GM18502 (cell line): ENCODE measurements at regions not wholly inside any gene's neighbourhood (a gene's known extent, or its start where the extent isn't known, plus 50 kb on each side); places are given as distances from the start of the nearest gene placed in this dataset.
A peak's percentile ranks its signal among the peaks of the same experiment; 100 is the strongest.

Experiments
- ATAC-seq: cut with Tn5 transposase; IDR thresholded peaks from one replicate; pipeline ENCODE4 v1.9.1; 2021; ENCODE audit warnings: mild to moderate bottlenecking; ENCODE audit not compliant: unreplicated experiment, poor library complexity

DNA sequence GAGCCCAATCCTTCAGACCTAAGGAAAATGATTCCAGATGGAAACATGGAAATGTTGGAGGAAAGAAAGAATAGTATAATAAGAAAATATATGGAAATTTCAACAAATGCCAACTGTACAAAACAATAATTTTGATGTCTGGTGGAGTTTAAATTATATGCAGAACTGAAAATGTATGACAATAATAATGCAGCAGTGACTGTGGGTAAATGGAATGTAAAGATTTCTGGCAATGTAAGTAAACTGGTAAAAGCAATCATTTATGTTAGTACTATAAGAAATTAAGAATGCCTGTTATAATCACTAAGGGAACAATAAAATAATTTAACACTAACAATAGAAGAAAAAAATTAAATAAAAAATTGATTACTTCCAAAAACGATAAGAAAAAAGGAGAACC is 89.0 kb downstream of the EDN1 start:
- no peak for ATAC-seq

GRCh38 chr6:12381587-12381986 is 91.4 kb downstream of the EDN1 start:
- ATAC-seq = no peak

DNA sequence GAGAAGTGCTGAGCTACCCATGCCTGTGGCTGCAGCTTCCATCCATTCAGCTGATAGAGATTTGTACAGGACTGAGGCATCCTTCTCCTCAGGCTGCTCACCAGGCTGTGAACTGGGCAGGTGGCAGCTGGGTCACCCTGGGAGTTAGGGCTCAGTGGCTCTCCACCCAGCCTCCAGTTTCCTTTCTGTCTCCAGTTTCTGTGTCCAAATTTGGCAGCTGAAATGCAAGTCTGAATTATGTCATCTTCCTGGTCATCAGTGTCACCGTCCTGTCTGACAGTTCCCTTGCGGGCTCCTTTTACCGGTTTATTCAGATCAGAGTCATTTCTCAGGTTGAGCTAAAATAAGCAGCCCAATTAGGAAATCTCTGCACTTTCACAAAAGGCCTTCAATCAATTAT is 93.3 kb downstream of the EDN1 start:
- ATAC-seq = peak; percentile 82

DNA sequence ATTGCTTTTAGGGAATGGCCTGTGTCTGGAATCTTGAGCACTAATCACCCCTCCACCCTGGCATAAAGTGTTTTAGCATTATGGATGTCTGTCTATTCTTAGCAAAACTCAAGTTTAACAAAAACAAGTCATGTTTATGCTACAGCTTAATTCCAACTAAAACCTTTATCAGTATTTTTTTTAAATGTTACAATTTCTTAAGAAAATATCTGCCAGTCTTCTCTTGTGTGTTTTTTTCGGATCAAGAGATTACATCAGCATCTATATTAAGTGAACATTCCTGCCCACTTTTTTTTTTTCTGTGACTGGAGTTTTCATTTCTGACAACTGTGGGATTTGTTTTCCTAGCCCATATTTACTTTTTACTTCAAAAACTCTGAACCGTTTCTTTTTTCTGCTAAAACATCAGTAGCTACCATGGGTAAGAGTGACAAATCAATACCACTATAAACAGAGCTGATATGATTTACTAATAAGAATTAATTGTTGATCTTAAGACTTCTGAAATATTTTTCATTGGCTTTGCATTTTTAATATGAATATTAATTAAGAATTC is 94.3 kb downstream of the EDN1 start:
- ATAC-seq = no peak

DNA sequence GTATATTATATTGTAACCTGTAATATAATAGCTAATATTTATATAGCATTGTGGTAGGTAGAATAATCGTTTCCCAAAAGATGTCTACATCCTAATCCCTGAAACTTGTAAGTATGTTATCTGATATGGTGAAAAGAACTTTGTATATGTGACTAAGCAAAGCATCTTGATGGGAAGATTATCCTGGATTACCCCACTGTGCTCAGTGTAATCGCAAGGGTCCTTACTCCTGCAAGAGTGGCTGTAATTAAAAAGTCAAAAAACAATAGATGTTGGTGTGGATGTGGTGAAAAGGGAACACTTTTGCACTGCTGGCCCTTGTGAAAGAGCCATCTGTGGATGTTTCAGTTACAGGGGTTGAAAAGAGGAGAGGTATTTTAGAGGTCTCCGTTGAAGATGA is 95.2 kb downstream of the EDN1 start:
- ATAC-seq = no peak

DNA sequence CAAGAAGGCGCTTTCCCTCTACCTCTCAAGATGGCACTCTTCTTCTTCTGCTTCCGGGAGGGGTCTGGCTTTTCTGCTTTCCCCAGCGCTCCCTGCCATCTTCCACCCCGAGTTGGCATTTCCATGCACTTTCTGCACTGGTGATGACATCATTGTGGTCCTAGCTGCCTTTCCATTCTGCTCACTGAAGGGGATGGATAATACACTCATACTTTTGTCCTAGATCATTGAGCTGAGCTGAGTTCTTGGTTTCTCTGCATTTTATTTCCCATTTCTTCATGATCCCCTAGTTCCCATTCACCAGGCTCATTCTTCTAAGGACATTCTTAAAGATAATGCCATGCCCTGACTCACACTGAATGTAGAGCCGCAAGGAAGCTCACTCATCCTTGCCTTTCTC is 96.7 kb downstream of the EDN1 start:
- ATAC-seq = no peak

DNA sequence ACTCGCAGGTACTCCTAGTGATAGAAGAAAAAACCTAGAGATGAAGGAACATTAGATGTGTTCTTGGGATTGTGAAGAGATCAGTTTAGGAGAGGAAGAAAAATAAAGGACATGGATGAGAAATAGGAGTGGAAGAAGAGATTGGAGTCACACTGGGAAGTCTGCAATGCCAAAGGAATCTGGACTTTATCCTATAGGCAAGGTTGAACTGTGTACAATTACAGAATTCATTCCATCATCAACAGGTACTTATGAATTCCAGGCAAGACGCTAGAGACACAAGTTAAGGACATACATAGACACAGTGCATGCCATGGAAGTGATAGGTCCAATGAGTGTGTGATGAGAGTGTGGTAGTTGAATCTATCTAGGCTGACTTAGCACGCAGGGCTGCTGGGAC is 101.3 kb downstream of the EDN1 start:
- ATAC-seq = no peak

- no peak for ATAC-seq
These were observed 102.3 kb downstream of the EDN1 start for GRCh38 chr6:12392490-12392889.

DNA sequence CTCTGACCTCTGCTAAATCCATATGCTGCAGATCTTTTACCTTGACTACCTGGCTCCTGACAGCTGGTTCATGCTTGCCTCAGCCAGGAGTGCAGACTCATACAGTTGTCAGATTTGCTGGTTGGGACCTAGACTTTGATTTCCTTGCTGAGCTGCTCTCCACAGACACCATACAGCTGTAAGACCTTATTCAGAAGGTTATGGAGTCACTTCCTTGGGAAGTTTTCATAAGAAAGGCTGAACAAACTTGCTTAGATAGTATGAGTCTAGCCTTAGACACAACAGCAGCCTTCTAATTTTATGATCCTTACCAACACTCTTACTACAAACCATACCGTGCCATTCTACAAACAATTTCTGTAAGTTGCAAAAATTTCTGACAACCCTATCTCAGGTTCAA is 102.9 kb downstream of the EDN1 start:
- ATAC-seq = no peak

DNA sequence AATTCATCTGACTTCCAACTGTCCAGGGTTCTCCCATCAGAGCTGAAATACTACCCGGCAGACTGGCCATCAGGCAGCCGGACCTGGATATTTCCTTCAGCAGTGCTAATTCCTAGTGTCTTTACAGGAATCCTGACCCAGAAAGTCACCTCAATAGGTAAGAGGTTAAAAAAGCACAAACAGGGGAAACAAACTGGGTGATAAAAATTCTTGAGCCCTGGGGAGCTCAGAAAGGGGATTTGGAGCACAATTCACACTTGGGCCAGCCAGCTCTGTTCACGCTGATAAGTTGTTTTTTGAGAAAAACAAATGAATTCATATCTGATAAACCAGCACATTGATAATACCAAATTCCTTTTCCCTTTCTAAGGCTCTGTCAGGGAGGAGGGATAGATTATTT is 104.0 kb downstream of the EDN1 start:
- ATAC-seq = no peak

- no peak for ATAC-seq
These were observed 105.7 kb downstream of the EDN1 start for GRCh38 chr6:12395898-12396297.

DNA sequence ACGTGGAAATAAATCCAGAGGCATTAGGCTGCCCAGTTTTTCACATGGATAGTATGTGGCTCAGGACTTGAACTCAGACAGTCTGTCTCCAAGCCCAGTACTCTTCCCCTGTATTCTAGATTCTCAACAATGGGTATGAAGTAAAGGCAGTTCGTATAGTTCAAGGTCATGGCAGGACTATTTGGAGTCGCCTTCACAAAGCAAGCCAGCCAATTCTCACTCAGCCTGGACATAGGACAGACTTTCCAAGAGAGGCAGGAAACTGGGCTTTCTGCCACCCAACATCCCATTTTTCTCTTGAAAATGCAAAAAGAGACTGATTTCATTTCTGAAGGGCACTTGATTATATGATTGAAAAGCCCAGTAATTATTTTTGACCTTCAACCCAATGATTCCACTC is 111.0 kb downstream of the EDN1 start:
- no peak for ATAC-seq

- no peak for ATAC-seq
These were observed 113.2 kb downstream of the EDN1 start for GRCh38 chr6:12403201-12403826.

DNA sequence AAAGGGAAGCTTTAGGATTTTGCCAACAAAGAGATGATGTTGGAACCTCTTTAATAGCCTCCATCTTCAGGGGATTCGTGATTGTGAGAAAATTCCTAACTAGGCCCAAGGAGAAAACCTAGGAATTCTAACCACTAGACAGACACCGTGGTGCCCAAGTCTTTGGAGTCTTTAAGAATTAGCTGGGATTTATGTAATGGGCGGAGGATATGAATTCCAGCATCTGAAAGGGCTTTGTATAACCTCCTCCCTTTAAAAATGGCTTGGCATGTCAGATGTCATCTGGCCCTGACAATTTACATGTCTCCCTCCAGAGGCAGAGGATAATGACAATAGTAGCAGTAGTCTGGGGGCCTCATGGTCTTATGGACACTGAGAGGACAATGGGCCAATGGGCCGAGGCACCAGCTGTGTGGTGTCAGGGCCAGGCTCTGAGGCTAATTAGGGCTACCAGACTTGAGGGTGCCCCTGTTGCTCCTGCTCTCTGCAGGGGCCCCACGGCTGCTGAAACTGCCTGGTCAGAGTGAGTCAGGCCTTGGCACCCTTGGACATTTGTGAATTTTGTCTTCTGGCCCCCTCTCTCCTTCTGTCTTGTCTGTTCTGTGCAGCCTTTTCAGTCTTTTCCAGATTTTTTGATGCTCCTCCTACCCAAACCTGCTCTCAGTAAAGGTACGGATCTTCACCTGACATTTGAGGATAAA is 113.9 kb downstream of the EDN1 start:
- no peak for ATAC-seq

DNA sequence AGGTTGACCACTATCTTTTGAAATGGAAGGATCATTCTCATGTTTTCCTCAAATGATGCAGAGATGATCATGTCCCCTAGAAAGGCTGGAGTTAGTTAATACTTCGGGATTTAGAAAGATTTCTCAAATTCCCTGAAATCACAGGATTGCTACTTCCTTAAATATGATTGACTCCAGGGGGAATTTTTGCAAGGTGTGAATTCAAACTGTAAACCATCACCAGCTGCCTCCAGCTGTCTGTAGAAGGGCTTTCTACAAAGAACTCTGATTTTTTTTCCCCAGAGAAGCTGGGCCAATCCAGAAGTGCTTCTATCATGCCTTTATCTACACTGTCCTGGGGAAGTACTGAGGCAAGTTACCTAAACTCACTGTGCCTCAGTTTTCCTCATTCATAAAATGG is 114.5 kb downstream of the EDN1 start:
- ATAC-seq = no peak

GRCh38 chr6:12408752-12409151 is 118.6 kb downstream of the EDN1 start:
- no peak for ATAC-seq

DNA sequence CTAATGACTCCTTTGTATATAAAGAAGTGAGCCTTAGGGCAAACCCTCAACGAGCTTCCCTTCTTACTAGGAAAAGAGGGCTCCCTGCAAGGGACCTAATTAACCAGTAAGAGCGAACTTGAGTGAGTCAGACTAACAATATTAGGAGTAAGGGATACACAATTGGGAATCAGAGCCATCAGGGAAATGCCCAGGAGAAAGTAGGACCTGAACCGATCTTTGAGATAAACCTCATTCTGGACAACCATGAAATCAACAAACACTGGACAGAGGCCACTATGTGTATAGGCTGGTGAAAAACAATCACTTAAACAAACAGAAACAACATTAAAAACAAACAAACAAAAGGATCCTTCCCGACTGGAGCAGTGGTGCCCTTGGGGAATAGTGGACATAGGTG is 120.8 kb downstream of the EDN1 start:
- no peak for ATAC-seq

DNA sequence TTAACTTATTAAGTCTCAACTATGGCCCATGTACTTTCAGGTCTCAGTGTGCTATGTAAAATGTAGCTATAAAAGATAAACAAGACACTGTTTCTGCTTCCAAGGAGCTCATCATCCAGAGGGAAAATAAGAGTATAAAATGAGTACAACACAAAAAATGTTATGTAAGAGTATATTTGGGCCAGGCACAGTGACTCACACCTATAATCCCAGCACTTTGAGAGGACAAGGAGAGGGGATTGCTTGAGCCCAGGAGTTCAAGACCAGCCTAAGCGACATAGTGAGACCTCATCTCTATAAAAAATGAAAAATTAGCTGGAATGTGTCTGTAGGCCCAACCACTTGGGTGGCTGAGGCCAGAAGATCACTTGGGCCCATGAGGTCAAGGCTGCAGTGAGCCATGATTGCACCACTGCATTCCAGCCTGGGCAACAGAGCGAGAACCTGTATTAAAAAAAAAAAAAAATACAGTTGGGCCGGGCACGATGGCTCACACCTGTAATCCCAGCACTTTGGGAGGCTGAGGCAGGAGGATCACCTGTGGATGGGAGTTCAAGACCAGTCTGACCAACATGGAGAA is 124.0 kb downstream of the EDN1 start:
- ATAC-seq = no peak

- ATAC-seq = no peak
These were observed 125.9 kb downstream of the EDN1 start for GRCh38 chr6:12415980-12416598.

DNA sequence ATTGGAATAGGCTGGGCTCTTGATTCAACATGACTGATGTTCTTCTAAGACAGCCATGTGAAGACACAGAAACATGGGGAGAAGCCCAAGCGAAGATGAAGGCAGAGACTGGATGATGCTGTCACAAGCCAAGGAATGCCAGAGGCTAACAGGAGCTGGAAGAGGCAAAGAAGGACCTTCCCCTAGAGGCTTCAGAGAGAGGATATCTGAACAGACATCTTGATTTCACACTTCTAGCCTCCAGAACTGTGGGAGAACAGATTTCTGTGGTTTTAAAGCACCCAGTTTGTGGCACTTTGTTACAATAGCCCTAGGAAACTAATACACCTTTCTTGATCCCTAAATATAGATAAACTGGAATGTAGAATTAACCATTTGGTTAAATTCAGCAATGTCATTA is 127.0 kb downstream of the EDN1 start:
- no peak for ATAC-seq

- ATAC-seq = no peak
These were observed 128.8 kb downstream of the EDN1 start for GRCh38 chr6:12418946-12419345.
